ENCODE measurements at regions not wholly inside any gene's neighbourhood (a gene's known extent, or its start where the extent isn't known, plus 50 kb on each side); places are given as distances from the start of the nearest gene placed in this dataset.

DNA sequence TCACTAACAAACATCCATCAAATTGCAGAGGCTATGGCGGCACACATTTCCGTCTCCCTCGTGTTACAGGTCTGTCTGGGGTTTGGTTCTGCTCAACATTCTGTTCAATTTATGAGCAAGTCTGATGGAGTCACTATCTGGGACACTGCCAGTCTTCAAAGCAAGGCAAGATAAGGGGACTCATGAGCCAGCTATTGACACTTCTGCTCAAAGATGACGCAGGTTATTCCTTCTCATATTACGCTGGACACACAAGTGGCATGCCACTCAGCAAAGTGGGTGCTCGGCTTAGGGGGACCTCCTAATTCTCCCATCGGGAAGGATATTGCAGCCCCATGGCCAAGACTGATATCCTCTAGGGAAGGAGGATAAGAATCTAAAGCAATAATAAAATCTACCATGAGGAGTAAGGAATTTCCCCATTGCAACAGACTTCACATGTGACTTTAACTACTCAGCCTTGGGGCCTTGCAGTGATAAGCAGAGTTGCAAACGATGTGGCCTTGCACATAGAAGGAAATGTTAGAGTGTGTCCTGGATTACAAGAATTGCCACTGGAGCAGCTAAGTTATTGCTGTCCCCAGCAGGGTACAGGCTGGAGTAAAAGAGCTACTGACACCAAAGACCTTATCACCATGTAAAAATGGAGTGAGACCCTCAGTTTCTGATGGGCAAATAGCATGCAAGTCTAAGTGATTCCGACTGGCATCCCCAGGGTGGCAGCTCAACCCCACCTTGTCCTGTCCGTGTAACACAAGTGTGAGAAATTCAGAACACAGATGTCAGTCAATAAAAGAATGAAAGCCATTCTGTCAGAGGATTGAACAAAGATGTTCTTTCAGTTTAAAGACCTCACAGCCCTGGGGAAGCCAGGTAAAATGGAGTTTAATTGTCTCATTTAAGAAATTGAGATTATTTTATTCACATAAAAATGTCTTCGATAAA is 306.1 kb downstream of the IRS2 start:
- Histone ChIP-seq H3K4me3 (ENCODE audit: insufficient read depth, low read depth, low read length, poor library complexity, severe bottlenecking) (no peak overlapping the region), H3K36me3 (ENCODE audit: control insufficient read depth, insufficient read depth, low read length) (no peaks in the 10 kb centered on the region), H3K4me1 (ENCODE audit: control insufficient read depth, insufficient read depth, low read length, poor library complexity, severe bottlenecking) (no peaks in the 10 kb centered on the region), H3K27ac (ENCODE audit: insufficient read depth, low read length, poor library complexity, severe bottlenecking) (no peak overlapping the region), H3K9me3 (ENCODE audit: control insufficient read depth, low read length) (no peaks in the 10 kb centered on the region), H3K27me3 (replicated peaks; ENCODE audit: control insufficient read depth, insufficient read depth, low read length, poor library complexity, severe bottlenecking) (no peaks in the 10 kb centered on the region)
- DNase-seq = no peak

DNA sequence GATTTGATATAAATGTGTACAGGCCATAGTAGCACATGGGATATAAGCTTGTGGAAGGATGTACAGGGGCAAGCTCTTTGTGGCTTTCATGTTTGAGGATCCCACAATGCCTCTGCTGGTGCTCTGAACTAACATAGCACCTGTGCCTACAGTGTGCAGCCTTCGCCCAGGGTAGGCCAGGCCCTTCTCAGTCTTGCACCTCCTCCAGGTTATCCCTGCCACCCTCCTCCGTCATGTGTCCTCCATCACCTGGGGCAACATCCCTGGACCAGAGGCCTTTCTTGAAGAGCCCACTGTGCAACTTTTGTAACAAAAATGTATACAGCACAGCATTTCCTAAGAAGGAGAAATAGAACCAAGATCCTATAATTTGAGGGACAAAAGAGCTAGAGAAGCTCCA is 306.8 kb downstream of the IRS2 start:
- Histone ChIP-seq H3K4me1 (ENCODE audit: control insufficient read depth, insufficient read depth, low read length, poor library complexity, severe bottlenecking) (no peaks in the 10 kb centered on the region), H3K27me3 (replicated peaks; ENCODE audit: control insufficient read depth, insufficient read depth, low read length, poor library complexity, severe bottlenecking) (no peaks in the 10 kb centered on the region), H3K36me3 (ENCODE audit: control insufficient read depth, insufficient read depth, low read length) (no peaks in the 10 kb centered on the region), H3K9me3 (ENCODE audit: control insufficient read depth, low read length) (no peaks in the 10 kb centered on the region), H3K4me3 (ENCODE audit: insufficient read depth, low read depth, low read length, poor library complexity, severe bottlenecking) (no peak overlapping the region), H3K27ac (ENCODE audit: insufficient read depth, low read length, poor library complexity, severe bottlenecking) (no peak overlapping the region)
- no peak for DNase-seq

DNA sequence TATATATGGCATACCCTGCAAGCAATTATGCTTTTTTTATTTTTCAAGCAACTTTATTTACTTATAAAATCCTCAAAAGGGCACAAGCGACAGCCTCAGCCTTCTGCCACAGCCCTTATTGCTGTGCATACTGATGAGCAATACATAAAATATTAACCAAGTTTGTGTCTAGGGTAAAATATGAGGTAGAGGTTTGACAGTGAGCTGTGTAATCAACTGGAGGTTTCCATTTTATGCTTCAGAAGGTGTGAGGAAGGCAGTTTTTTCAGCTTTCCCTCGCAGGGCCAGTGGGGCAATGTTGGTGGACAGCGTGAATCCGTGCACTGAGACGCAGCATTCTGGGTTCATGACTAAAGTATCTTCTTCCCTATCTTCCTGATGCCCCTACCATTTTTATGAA is 310.4 kb downstream of the IRS2 start:
- DNase-seq = no peak
- no peaks in the 10 kb centered on the region for H3K4me1 ChIP-seq (ENCODE audit: control insufficient read depth, insufficient read depth, low read length, poor library complexity, severe bottlenecking)
- no peaks in the 10 kb centered on the region for H3K27me3 ChIP-seq (replicated peaks; ENCODE audit: control insufficient read depth, insufficient read depth, low read length, poor library complexity, severe bottlenecking)
- no peak overlapping the region for H3K4me3 ChIP-seq (ENCODE audit: insufficient read depth, low read depth, low read length, poor library complexity, severe bottlenecking)
- no peaks in the 10 kb centered on the region for H3K36me3 ChIP-seq (ENCODE audit: control insufficient read depth, insufficient read depth, low read length)
- H3K9me3 ChIP-seq (ENCODE audit: control insufficient read depth, low read length) = no peaks in the 10 kb centered on the region
- no peak overlapping the region for H3K27ac ChIP-seq (ENCODE audit: insufficient read depth, low read length, poor library complexity, severe bottlenecking)

DNA sequence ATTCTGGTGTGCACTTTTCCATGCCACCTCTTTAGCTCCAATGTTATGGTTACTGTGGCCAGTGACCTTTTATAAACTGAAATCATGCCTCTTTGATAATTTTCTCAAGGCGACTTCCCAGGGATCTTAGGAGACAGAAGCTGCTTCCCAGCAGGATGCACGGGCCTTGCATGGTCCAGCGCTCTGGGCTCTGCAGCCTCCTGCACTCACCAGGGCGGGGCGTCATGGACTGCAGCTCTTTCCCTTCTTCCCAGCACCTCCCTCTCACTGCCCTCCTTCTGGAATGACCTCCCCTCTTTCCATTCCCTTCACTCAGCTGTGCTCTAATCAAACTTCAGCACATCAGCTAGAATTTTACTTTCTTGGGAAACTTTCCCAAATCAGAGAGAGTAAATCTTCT is 318.3 kb downstream of the IRS2 start:
- Histone ChIP-seq H3K27ac (ENCODE audit: insufficient read depth, low read length, poor library complexity, severe bottlenecking) (no peak overlapping the region), H3K27me3 (replicated peaks; ENCODE audit: control insufficient read depth, insufficient read depth, low read length, poor library complexity, severe bottlenecking) (no peaks in the 10 kb centered on the region), H3K4me1 (ENCODE audit: control insufficient read depth, insufficient read depth, low read length, poor library complexity, severe bottlenecking) (no peaks in the 10 kb centered on the region), H3K4me3 (ENCODE audit: insufficient read depth, low read depth, low read length, poor library complexity, severe bottlenecking) (no peak overlapping the region), H3K36me3 (ENCODE audit: control insufficient read depth, insufficient read depth, low read length) (no peaks in the 10 kb centered on the region), H3K9me3 (ENCODE audit: control insufficient read depth, low read length) (no peaks in the 10 kb centered on the region)
- DNase-seq = no peak

DNA sequence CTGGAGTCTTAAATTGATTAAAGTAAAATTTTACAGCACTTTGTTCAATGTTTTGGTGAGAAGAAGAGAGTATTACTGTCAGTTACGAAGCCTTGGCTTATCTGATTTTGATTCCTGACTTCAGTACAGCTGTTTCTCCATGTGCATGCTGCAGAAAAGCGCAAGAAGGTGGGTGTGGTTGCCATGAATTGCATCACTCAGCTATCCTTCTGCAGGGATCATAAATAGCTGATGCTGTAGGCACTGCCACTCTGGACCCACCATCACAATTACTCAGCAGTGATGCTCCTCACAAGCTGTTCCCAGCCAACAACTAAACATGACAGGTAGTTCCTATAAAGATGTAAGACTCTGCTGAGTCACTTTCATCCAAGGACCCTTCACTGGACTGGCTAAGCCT is 321.2 kb downstream of the IRS2 start:
- no peak for DNase-seq
- Histone ChIP-seq H3K27me3 (replicated peaks; ENCODE audit: control insufficient read depth, insufficient read depth, low read length, poor library complexity, severe bottlenecking) (no peaks in the 10 kb centered on the region), H3K4me3 (ENCODE audit: insufficient read depth, low read depth, low read length, poor library complexity, severe bottlenecking) (no peak overlapping the region), H3K9me3 (ENCODE audit: control insufficient read depth, low read length) (no peaks in the 10 kb centered on the region), H3K4me1 (ENCODE audit: control insufficient read depth, insufficient read depth, low read length, poor library complexity, severe bottlenecking) (no peaks in the 10 kb centered on the region), H3K27ac (ENCODE audit: insufficient read depth, low read length, poor library complexity, severe bottlenecking) (no peak overlapping the region), H3K36me3 (ENCODE audit: control insufficient read depth, insufficient read depth, low read length) (no peaks in the 10 kb centered on the region)

DNA sequence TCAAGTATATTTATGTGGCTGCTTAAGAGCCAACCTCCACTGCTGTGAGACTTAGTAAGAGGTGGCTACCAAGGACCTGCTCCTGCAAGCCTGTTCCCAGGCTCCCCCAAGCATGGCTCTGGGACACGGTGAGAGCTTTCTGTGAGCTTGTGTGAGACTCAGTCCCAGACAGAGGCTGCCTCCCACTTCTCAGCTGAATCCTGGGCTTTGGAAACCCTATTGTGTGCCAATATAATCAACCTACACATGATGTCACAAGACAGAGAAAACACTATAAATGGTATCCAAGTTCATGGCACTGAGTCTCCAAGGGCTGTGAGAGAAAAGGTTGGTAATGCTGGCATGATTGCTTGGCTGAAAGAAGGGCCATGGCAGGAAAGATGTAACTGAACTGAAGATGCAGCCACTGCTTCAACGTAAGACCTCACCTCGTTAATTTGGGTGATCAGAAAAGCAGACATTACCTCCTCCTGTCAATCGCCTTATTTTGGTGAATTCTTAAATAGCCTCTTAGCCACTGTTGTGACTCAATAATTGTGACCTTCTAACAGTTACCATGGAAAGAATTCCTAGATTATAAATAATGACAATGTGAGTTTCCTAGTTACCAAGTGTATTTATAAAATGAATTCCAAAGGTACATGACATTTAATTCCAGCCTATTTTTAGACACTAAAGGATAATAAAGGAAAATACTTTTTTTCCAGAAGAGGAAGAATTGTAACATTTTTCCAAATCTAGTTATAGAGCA is 332.0 kb downstream of the IRS2 start:
- no peaks in the 10 kb centered on the region for H3K36me3 ChIP-seq (ENCODE audit: control insufficient read depth, insufficient read depth, low read length)
- no peak for DNase-seq
- no peak overlapping the region for H3K4me3 ChIP-seq (ENCODE audit: insufficient read depth, low read depth, low read length, poor library complexity, severe bottlenecking)
- H3K4me1 ChIP-seq (ENCODE audit: control insufficient read depth, insufficient read depth, low read length, poor library complexity, severe bottlenecking) = no peaks in the 10 kb centered on the region
- H3K27me3 ChIP-seq (replicated peaks; ENCODE audit: control insufficient read depth, insufficient read depth, low read length, poor library complexity, severe bottlenecking) = no peaks in the 10 kb centered on the region
- no peak overlapping the region for H3K27ac ChIP-seq (ENCODE audit: insufficient read depth, low read length, poor library complexity, severe bottlenecking)
- H3K9me3 ChIP-seq (ENCODE audit: control insufficient read depth, low read length) = no peaks in the 10 kb centered on the region

DNA sequence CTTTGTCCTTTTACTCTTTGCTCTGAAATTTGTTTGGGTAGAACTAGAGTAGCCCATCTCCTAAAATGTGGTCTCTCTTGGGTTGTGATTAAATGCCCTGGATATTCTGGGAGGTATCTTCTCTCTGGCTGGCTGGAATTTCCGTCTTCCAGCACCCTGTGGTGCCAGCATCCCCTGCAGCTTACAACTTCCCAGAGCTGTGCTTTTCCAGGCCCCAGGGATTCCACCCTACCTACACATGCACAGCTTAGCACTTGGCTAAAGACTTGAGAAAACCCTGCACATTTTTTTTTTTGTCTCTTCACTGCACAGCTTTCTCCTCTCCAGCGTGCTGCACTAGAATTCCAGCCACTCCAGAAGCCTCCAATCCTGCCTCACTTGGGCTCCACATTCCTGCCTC is 334.7 kb downstream of the IRS2 start:
- no peaks in the 10 kb centered on the region for H3K27me3 ChIP-seq (replicated peaks; ENCODE audit: control insufficient read depth, insufficient read depth, low read length, poor library complexity, severe bottlenecking)
- H3K27ac ChIP-seq (ENCODE audit: insufficient read depth, low read length, poor library complexity, severe bottlenecking) = no peak overlapping the region
- DNase-seq = no peak
- no peak overlapping the region for H3K4me3 ChIP-seq (ENCODE audit: insufficient read depth, low read depth, low read length, poor library complexity, severe bottlenecking)
- no peaks in the 10 kb centered on the region for H3K4me1 ChIP-seq (ENCODE audit: control insufficient read depth, insufficient read depth, low read length, poor library complexity, severe bottlenecking)
- no peaks in the 10 kb centered on the region for H3K9me3 ChIP-seq (ENCODE audit: control insufficient read depth, low read length)
- no peaks in the 10 kb centered on the region for H3K36me3 ChIP-seq (ENCODE audit: control insufficient read depth, insufficient read depth, low read length)

DNA sequence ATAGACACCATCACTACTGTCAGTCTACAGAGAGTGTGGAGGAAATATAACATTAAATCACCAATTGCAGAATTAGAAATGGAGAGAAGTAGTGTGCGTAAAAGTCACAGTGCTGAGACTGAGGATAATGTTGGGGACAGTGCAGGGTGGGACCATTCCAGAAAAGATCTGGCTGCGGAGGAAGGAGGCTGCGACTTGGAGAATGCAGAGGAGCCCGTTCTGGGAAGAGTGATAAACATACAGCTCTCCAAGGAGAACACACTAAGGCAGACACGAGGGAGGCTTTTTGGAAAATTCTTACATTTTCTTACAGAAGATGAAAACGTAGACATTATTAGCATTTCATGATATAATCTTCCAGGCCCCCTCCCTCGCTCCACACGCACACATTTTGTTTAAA is 337.8 kb downstream of the IRS2 start:
- DNase-seq = no peak
- no peak overlapping the region for H3K4me3 ChIP-seq (ENCODE audit: insufficient read depth, low read depth, low read length, poor library complexity, severe bottlenecking)
- no peak overlapping the region for H3K27ac ChIP-seq (ENCODE audit: insufficient read depth, low read length, poor library complexity, severe bottlenecking)
- H3K4me1 ChIP-seq (ENCODE audit: control insufficient read depth, insufficient read depth, low read length, poor library complexity, severe bottlenecking) = no peaks in the 10 kb centered on the region
- no peaks in the 10 kb centered on the region for H3K36me3 ChIP-seq (ENCODE audit: control insufficient read depth, insufficient read depth, low read length)
- no peaks in the 10 kb centered on the region for H3K9me3 ChIP-seq (ENCODE audit: control insufficient read depth, low read length)
- H3K27me3 ChIP-seq (replicated peaks; ENCODE audit: control insufficient read depth, insufficient read depth, low read length, poor library complexity, severe bottlenecking) = no peaks in the 10 kb centered on the region

DNA sequence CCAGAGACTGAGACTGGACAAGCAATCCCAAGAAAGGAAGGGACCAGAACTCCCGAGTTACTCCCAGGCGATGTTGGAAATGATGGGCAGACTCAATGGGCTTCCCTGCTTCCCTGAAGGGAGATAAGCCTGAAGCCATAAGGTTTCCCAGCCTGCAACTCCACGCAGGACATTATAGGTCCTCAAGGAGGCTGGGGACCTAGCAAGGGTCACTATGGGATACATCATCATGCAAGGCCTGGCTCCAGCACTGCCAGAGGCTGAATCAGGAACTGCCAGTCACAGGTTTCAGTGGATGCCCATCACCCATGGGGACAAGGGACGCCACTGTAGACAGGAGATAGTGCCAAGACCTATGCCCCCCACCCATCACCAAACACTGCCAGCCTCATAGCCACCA is 338.7 kb downstream of the IRS2 start:
- no peak for DNase-seq
- Histone ChIP-seq H3K4me1 (ENCODE audit: control insufficient read depth, insufficient read depth, low read length, poor library complexity, severe bottlenecking) (no peaks in the 10 kb centered on the region), H3K4me3 (ENCODE audit: insufficient read depth, low read depth, low read length, poor library complexity, severe bottlenecking) (no peak overlapping the region), H3K36me3 (ENCODE audit: control insufficient read depth, insufficient read depth, low read length) (no peaks in the 10 kb centered on the region), H3K27me3 (replicated peaks; ENCODE audit: control insufficient read depth, insufficient read depth, low read length, poor library complexity, severe bottlenecking) (no peaks in the 10 kb centered on the region), H3K9me3 (ENCODE audit: control insufficient read depth, low read length) (no peaks in the 10 kb centered on the region), H3K27ac (ENCODE audit: insufficient read depth, low read length, poor library complexity, severe bottlenecking) (no peak overlapping the region)

DNA sequence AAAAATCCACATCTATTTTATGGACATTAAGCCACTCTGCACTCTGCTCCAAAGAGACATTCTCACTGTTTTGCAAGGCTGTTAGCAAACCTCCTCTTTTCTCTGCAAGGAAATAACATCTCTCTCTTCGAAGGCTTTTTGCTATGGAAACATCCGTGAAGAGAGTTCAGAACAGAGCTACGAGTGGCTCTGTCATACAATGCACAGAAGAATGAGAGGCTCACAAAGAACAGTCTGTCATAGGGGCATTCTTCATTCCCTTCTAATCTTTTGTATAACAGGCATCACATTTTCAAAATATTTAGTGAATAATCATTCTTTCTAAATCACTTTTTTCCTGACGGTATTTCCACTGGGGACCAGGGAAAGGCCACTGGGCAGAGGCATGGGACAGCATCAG is 346.1 kb downstream of the IRS2 start:
- no peak overlapping the region for H3K27ac ChIP-seq (ENCODE audit: insufficient read depth, low read length, poor library complexity, severe bottlenecking)
- H3K36me3 ChIP-seq (ENCODE audit: control insufficient read depth, insufficient read depth, low read length) = no peaks in the 10 kb centered on the region
- H3K9me3 ChIP-seq (ENCODE audit: control insufficient read depth, low read length) = no peaks in the 10 kb centered on the region
- no peak overlapping the region for H3K4me3 ChIP-seq (ENCODE audit: insufficient read depth, low read depth, low read length, poor library complexity, severe bottlenecking)
- H3K27me3 ChIP-seq (replicated peaks; ENCODE audit: control insufficient read depth, insufficient read depth, low read length, poor library complexity, severe bottlenecking) = no peaks in the 10 kb centered on the region
- H3K4me1 ChIP-seq (ENCODE audit: control insufficient read depth, insufficient read depth, low read length, poor library complexity, severe bottlenecking) = no peaks in the 10 kb centered on the region
- no peak for DNase-seq

Data from effector memory CD4-positive, alpha-beta T cell (primary cell).